Endothelial cell of umbilical vein (primary cell): ENCODE measurements at regions not wholly inside any gene's neighbourhood (a gene's known extent, or its start where the extent isn't known, plus 50 kb on each side); places are given as distances from the start of the nearest gene placed in this dataset.

Experiments used
- BruUV-seq: library from RNA; stranded (reverse); fragments of 400-500 nt; replicated peaks from 2 replicates; lab custom pipeline; 2021; lab: Mats Ljungman, UMichigan
- CTCF ChIA-PET: fragments of 300-600, 350-600 bp; sonication (Branson Sonifier 250); formaldehyde crosslinking; loops from one replicate; lab custom pipeline; 2021; ENCODE audit warnings: antibody characterized with exemption, inconsistent platforms; lab: Charles Lee
- POLR2A ChIA-PET: fragments of 300-600, 350-600 bp; sonication (Branson Sonifier 250); formaldehyde crosslinking; loops from one replicate; lab custom pipeline; 2021; ENCODE audit warnings: antibody characterized with exemption, inconsistent platforms; lab: Charles Lee
- DNase-seq: peaks from one replicate; pipeline ENCODE4 v3.0.0-alpha.2; 2011; ENCODE audit warnings: low read depth, low spot score
- FAIRE-seq: peaks from 2 replicates; lab custom pipeline; 2011; peaks lifted over from hg19 to GRCh38; lab: Jason Lieb, UNC
- H2AFZ ChIP-seq: 2 replicates; pipeline ENCODE4 v1.6.0; 2012; ENCODE audit warnings: low read depth, low read length, control low read depth, inconsistent platforms
- H3K27ac ChIP-seq: 2 replicates; pipeline ENCODE4 v1.5.1; 2011; ENCODE audit warnings: low read depth, mild to moderate bottlenecking, control low read depth, low read length, moderate library complexity; ENCODE audit not compliant: insufficient read depth
- H3K27me3 ChIP-seq, 2 experiments: 2 replicates each; pipeline versions ENCODE4 v1.6.0 to v1.6.1; 2011; ENCODE audit warnings: low read length in 2 of 2, mixed read lengths in 1 of 2; ENCODE audit not compliant: control insufficient read depth in 2 of 2, insufficient read depth in 2 of 2
- H3K36me3 ChIP-seq, 2 experiments: 2 replicates in 1 of 2; 3 replicates in 1 of 2; pipeline ENCODE4 v1.5.1; 2011; ENCODE audit warnings: low read length in 2 of 2, mild to moderate bottlenecking in 1 of 2, moderate library complexity in 1 of 2; ENCODE audit not compliant: control insufficient read depth in 2 of 2, insufficient read depth in 2 of 2; ENCODE audit errors: extremely low read depth in 1 of 2
- H3K4me1 ChIP-seq: 3 replicates; pipeline ENCODE4 v1.5.1; 2011; ENCODE audit warnings: mild to moderate bottlenecking, low read length; ENCODE audit not compliant: control insufficient read depth, insufficient read depth; ENCODE audit errors: extremely low read depth
- H3K4me2 ChIP-seq: 2 replicates; pipeline ENCODE4 v1.6.1; 2011; ENCODE audit warnings: low read length, control low read depth, mixed read lengths; ENCODE audit not compliant: insufficient read depth
- H3K4me3 ChIP-seq, 3 experiments: fragments of 200-600 bp in 1 of 3; sonication (generic), shearing (Covaris generic) in 1 of 3; replicated peaks in 1 of 3; 2 replicates each; pipeline ENCODE4 v1.5.1; 2011 to 2016; ENCODE audit warnings: control low read depth in 3 of 3, low read length in 3 of 3, mild to moderate bottlenecking in 2 of 3, inconsistent platforms in 1 of 3, low read depth in 1 of 3, moderate library complexity in 1 of 3; ENCODE audit not compliant: insufficient read depth in 1 of 3
- H3K79me2 ChIP-seq: 2 replicates; pipeline ENCODE4 v1.6.0; 2012; ENCODE audit warnings: low read length, inconsistent platforms; ENCODE audit not compliant: control insufficient read depth, insufficient read depth
- H3K9ac ChIP-seq: replicated peaks from 2 replicates; pipeline ENCODE3; 2011; ENCODE audit warnings: low read length, control low read depth; ENCODE audit not compliant: insufficient read depth; ENCODE audit errors: extremely low read depth
- H3K9me1 ChIP-seq: replicated peaks from 3 replicates; pipeline ENCODE4 v1.6.0; 2011; ENCODE audit warnings: mild to moderate bottlenecking, low read length; ENCODE audit not compliant: control insufficient read depth, insufficient read depth; ENCODE audit errors: extremely low read depth
- H3K9me3 ChIP-seq: replicated peaks from 2 replicates; pipeline ENCODE4 v1.5.1; 2012; ENCODE audit warnings: low read length, inconsistent platforms; ENCODE audit not compliant: control insufficient read depth, insufficient read depth
- H4K20me1 ChIP-seq: replicated peaks from 2 replicates; pipeline ENCODE3; 2011; ENCODE audit warnings: mild to moderate bottlenecking, low read length; ENCODE audit not compliant: control insufficient read depth, insufficient read depth; ENCODE audit errors: extremely low read depth
- CTCF ChIP-seq, 2 donors: IDR thresholded peaks; 1 replicate in 1 of 2; 2 replicates in 1 of 2; pipeline ENCODE4 v1.5.1; 2011; ENCODE audit warnings: low read length in 2 of 2, mild to moderate bottlenecking in 2 of 2, moderate library complexity in 2 of 2, control low read depth in 1 of 2, inconsistent platforms in 1 of 2, low read depth in 1 of 2; ENCODE audit not compliant: insufficient read depth in 1 of 2; ENCODE audit errors: extremely low read depth in 1 of 2
- EZH2 ChIP-seq: IDR thresholded peaks from 2 replicates; pipeline ENCODE4 v1.6.1; 2012; ENCODE audit warnings: borderline replicate concordance, low read depth, mild to moderate bottlenecking, moderate library complexity, low read length, inconsistent platforms; ENCODE audit not compliant: severe bottlenecking
- FOS ChIP-seq: IDR thresholded peaks from 2 replicates; pipeline ENCODE4 v1.6.1; 2011; ENCODE audit warnings: mild to moderate bottlenecking, low read length, moderate library complexity, borderline replicate concordance; ENCODE audit not compliant: insufficient read depth
- GATA2 ChIP-seq: IDR thresholded peaks from 2 replicates; pipeline ENCODE4 v1.7.0; 2011; ENCODE audit warnings: low read depth, mild to moderate bottlenecking, moderate library complexity, mixed read lengths, low read length; ENCODE audit not compliant: insufficient read length, insufficient read depth
- JUN ChIP-seq: IDR thresholded peaks from 2 replicates; pipeline ENCODE4 v1.6.1; 2011; ENCODE audit warnings: borderline replicate concordance, low read depth; ENCODE audit not compliant: insufficient read length, insufficient read depth
- MAX ChIP-seq: IDR thresholded peaks from 2 replicates; pipeline ENCODE4 v1.6.1; 2011; ENCODE audit not compliant: insufficient read depth, insufficient read length
- MYC ChIP-seq: IDR thresholded peaks from one replicate; pipeline ENCODE4 v1.6.1; 2011; ENCODE audit warnings: mild to moderate bottlenecking, low read depth, low read length
- POLR2A ChIP-seq: IDR thresholded peaks from 2 replicates; pipeline ENCODE4 v1.6.1; 2012; ENCODE audit warnings: low read depth, mild to moderate bottlenecking, control low read depth, low read length
- POLR2AphosphoS5 ChIP-seq: IDR thresholded peaks from 2 replicates; pipeline ENCODE4 v1.6.1; 2012; ENCODE audit warnings: low read depth, mild to moderate bottlenecking, control low read depth, low read length, moderate library complexity; ENCODE audit not compliant: insufficient read depth
- dilution Hi-C: fragments of 300-500 bp; cut with MboI; formaldehyde crosslinking; loops from one replicate; pipeline ENCODE4 v1.15.0; 2019; ENCODE audit warnings: low sequenced_read_pairs; ENCODE audit not compliant: extremely low pct_ligation_motif_present
- intact Hi-C: fragments of 100-400 bp; cut with micrococcal nuclease; formaldehyde crosslinking; loops from one replicate; pipeline ENCODE4 v1.10.0; 2022

DNA sequence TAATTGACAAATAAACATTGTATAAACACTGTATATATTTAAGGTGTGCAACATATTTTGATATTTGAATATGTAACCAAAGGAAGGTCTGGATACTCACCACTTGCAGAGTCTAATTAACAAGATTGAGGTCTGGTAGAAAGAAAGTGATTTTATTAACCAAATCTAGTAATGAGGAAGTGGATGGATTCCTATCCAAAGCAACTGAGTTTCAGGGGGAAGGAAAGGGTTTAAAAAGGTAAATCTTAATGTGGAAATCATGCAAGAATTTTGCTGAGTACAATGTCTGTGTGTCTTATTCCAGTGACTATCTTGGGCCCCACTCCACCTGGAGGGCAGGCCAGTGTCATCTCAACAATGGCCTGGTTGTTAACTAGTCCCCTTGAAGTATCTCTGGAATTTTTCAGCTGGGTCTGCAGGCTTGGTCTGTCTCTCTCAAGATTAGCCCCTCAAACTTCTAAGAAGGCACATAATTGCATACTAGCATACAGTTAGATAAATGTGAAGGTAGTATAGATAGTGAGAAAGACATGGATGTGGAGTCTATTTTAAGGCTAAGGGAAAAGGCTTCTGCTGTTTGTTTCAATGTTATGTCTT, 262.7 kb upstream of the RGS18 start:
- H3K9me1 ChIP-seq = no peaks in the 10 kb centered on the region
- no peak overlapping the region for H2AFZ ChIP-seq
- H3K79me2 ChIP-seq = no peaks in the 10 kb centered on the region
- no peaks in the 10 kb centered on the region for H3K9me3 ChIP-seq
- no peaks in the 10 kb centered on the region for H3K4me1 ChIP-seq
- H3K27ac ChIP-seq = no peak overlapping the region
- no peaks in the 10 kb centered on the region for H3K27me3 ChIP-seq
- intact Hi-C loops (loop anchor here (10.0 kb wide), 1 partner anchor 419 kb away; the partner anchor contains the start of gene RGS21), dilution Hi-C loops (no loop called here)
- TF ChIP-seq JUN (no peak), MYC (no peak), EZH2 (no peak), POLR2A (no peak), MAX (no peak), GATA2 (no peak), POLR2AphosphoS5 (no peak), CTCF (IDR thresholded peaks at IDR 0.05; ENCODE audit: extremely low read depth in 1 of 2, insufficient read depth in 1 of 2, low read depth in 1 of 2, low read length in 2 of 2) (no peak), FOS (no peak)
- DNase-seq (no peak), FAIRE-seq (no peak)
- POLR2A ChIA-PET = no interaction called here
- H3K4me2 ChIP-seq = no peak overlapping the region
- H3K9ac ChIP-seq = no peak overlapping the region
- no peak overlapping the region for H3K4me3 ChIP-seq
- H3K36me3 ChIP-seq = no peaks in the 10 kb centered on the region
- CTCF ChIA-PET = interaction anchor here (0.7 to 1.0 kb wide), 2 partner anchors 20 to 662 kb away, joined by 3 read pairs; no protein-coding TSS in a partner anchor
- no peaks in the 10 kb centered on the region for H4K20me1 ChIP-seq
- no TSS peak for BruUV-seq
